ENCODE measurements at regions not wholly inside any gene's neighbourhood (a gene's known extent, or its start where the extent isn't known, plus 50 kb on each side); places are given as distances from the start of the nearest gene placed in this dataset.
"Not testable (repeated sequence)": the region's sequence is repeated elsewhere in the genome, so short reads cannot be mapped to it uniquely, and the experiment has no call there.

GRCh38 chr2:179322289-179322688, 57.7 kb upstream of the SESTD1 start:
- H3K36me3 ChIP-seq (ENCODE audit: control insufficient read depth, insufficient read depth, low read length) = no peaks in the 10 kb centered on the region
- in situ Hi-C loops (cut with HindIII; ENCODE audit: low pct_unique_long_range_greater_than_20kb, low sequenced_read_pairs) (no loop called here), intact Hi-C loops (cut with micrococcal nuclease; ENCODE audit: unreplicated experiment) (no loop called here)
- DNase-seq (ENCODE audit: low read depth, low spot score) (no peak), ATAC-seq (no peak)
- ChIA-PET CTCF (no interaction called here), POLR2A (no interaction called here)
- H3K4me3 ChIP-seq (ENCODE audit: low read depth in 2 of 2, low read length in 2 of 2) = no peak overlapping the region
- no peaks in the 10 kb centered on the region for H3K9me3 ChIP-seq (ENCODE audit: control insufficient read depth, insufficient read depth, low read depth, low read length)
- H3K4me1 ChIP-seq (ENCODE audit: control insufficient read depth, insufficient read depth, low read length) = no peaks in the 10 kb centered on the region
- no peak overlapping the region for H3K27ac ChIP-seq (ENCODE audit: low read length)
- TF ChIP-seq SIN3A (IDR thresholded peaks at IDR 0.05; ENCODE audit: borderline replicate concordance, insufficient read depth, low read depth, low read length) (no peak), CTCF (IDR thresholded peaks at IDR 0.05) (no peak), REST (IDR thresholded peaks at IDR 0.05; ENCODE audit: insufficient read depth in 1 of 2, low read depth in 2 of 2, low read length in 1 of 2) (no peak), TCF7L2 (IDR thresholded peaks at IDR 0.05; ENCODE audit: low read depth, low read length) (no peak), POLR2AphosphoS5 (IDR thresholded peaks at IDR 0.05; ENCODE audit: low read depth, low read length) (no peak)
- no TSS peak for BruUV-seq (replicated peaks)
- H3K27me3 ChIP-seq (ENCODE audit: control insufficient read depth, insufficient read depth, low read length) = no peaks in the 10 kb centered on the region; the same call in 1 of the 2 replicates

- H3K4me3 ChIP-seq (ENCODE audit: low read depth in 2 of 2, low read length in 2 of 2); DNase-seq (ENCODE audit: low read depth, low spot score); H3K36me3 ChIP-seq (ENCODE audit: control insufficient read depth, insufficient read depth, low read length); CTCF ChIA-PET; POLR2A ChIA-PET; H3K9me3 ChIP-seq (ENCODE audit: control insufficient read depth, insufficient read depth, low read depth, low read length); in situ Hi-C loops (cut with HindIII; ENCODE audit: low pct_unique_long_range_greater_than_20kb, low sequenced_read_pairs); H3K4me1 ChIP-seq (ENCODE audit: control insufficient read depth, insufficient read depth, low read length); intact Hi-C loops (cut with micrococcal nuclease; ENCODE audit: unreplicated experiment); ATAC-seq; H3K27me3 ChIP-seq (ENCODE audit: control insufficient read depth, insufficient read depth, low read length); BruUV-seq (replicated peaks); H3K27ac ChIP-seq (ENCODE audit: low read length): not testable (repeated sequence)
Observed at GRCh38 chr2:179321034-179321433, 56.4 kb upstream of the SESTD1 start.

GRCh38 chr2:179314729-179315128, 50.1 kb upstream of the SESTD1 start:
- BruUV-seq (replicated peaks); intact Hi-C loops (cut with micrococcal nuclease; ENCODE audit: unreplicated experiment); H3K36me3 ChIP-seq (ENCODE audit: control insufficient read depth, insufficient read depth, low read length); DNase-seq (ENCODE audit: low read depth, low spot score); H3K4me1 ChIP-seq (ENCODE audit: control insufficient read depth, insufficient read depth, low read length); H3K27me3 ChIP-seq (ENCODE audit: control insufficient read depth, insufficient read depth, low read length); H3K4me3 ChIP-seq (ENCODE audit: low read depth in 2 of 2, low read length in 2 of 2); in situ Hi-C loops (cut with HindIII; ENCODE audit: low pct_unique_long_range_greater_than_20kb, low sequenced_read_pairs); ATAC-seq; H3K27ac ChIP-seq (ENCODE audit: low read length); POLR2A ChIA-PET; H3K9me3 ChIP-seq (ENCODE audit: control insufficient read depth, insufficient read depth, low read depth, low read length); CTCF ChIA-PET: not testable (repeated sequence)

All from Panc1 (cell line).